Tibial nerve (tissue), 4 donors: ENCODE measurements at regions not wholly inside any gene's neighbourhood (a gene's known extent, or its start where the extent isn't known, plus 50 kb on each side); places are given as distances from the start of the nearest gene placed in this dataset.

Experiments
- EP300 ChIP-seq, 2 donors: sonication (generic); formaldehyde crosslinking; IDR thresholded peaks; one replicate each; pipeline ENCODE4 v1.6.1; 2017; ENCODE audit warnings: antibody characterized with exemption in 2 of 2, mild to moderate bottlenecking in 1 of 2
- POLR2A ChIP-seq, 2 donors: fragments of 450-650 bp; IDR thresholded peaks; one replicate each; pipeline ENCODE4 v1.6.1; 2017; ENCODE audit warnings: antibody characterized with exemption in 2 of 2, mild to moderate bottlenecking in 2 of 2, moderate library complexity in 2 of 2
- TF ChIP-seq, protein P1 (sequence below), 5 experiments: fragments of 200-600 bp in 3 of 5; fragments of 450-650 bp in 2 of 5; sonication (generic) in 3 of 5; IDR thresholded peaks; one replicate each; pipeline ENCODE4 v1.5.1; 2016 to 2019; ENCODE audit warnings: antibody characterized with exemption in 5 of 5, mild to moderate bottlenecking in 3 of 5, moderate library complexity in 2 of 5

DNA sequence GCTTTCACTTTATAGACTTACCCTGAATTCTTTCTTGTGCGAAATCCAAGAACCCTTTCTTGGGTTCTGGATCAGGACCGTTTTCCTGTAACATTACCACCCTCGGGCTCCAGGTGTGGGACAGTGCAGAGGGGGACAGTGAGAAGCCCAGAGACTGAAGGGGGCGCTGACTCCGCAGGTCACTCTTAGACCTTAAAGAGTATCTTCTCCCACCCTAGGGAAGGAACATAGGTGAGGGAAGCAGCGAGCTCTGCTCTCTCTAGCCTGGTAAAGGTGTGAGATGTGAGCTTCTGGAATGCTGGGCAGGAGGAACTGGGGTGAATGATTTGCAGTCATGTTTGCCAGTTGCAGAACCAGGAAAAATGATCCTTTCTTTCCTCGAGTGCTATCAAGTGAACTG is 80.8 kb upstream of the ZNF507 start:
- TF ChIP-seq, protein P1, sequence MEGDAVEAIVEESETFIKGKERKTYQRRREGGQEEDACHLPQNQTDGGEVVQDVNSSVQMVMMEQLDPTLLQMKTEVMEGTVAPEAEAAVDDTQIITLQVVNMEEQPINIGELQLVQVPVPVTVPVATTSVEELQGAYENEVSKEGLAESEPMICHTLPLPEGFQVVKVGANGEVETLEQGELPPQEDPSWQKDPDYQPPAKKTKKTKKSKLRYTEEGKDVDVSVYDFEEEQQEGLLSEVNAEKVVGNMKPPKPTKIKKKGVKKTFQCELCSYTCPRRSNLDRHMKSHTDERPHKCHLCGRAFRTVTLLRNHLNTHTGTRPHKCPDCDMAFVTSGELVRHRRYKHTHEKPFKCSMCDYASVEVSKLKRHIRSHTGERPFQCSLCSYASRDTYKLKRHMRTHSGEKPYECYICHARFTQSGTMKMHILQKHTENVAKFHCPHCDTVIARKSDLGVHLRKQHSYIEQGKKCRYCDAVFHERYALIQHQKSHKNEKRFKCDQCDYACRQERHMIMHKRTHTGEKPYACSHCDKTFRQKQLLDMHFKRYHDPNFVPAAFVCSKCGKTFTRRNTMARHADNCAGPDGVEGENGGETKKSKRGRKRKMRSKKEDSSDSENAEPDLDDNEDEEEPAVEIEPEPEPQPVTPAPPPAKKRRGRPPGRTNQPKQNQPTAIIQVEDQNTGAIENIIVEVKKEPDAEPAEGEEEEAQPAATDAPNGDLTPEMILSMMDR (IDR thresholded peaks at IDR 0.05): no peak
- TF ChIP-seq POLR2A (IDR thresholded peaks at IDR 0.05): no peak
- no peak for TF ChIP-seq EP300 (IDR thresholded peaks at IDR 0.05)
